Liver (tissue), 7 donors: ENCODE measurements at regions not wholly inside any gene's neighbourhood (a gene's known extent, or its start where the extent isn't known, plus 50 kb on each side); places are given as distances from the start of the nearest gene placed in this dataset.

Experiments
- DNase-seq: peaks from one replicate; pipeline ENCODE4 v3.0.0-alpha.2; 2017; ENCODE audit warnings: low spot score
- H3K27ac ChIP-seq, 2 donors: one replicate each; pipeline ENCODE4 v1.7.0; 2013; ENCODE audit warnings: inconsistent platforms in 2 of 2, low read length in 2 of 2, control low read depth in 1 of 2, low read depth in 1 of 2, mild to moderate bottlenecking in 1 of 2
- H3K27me3 ChIP-seq, 4 donors: one replicate each; pipeline versions ENCODE4 v1.6.1 to v1.7.0; 2013; ENCODE audit warnings: low read length in 3 of 4, inconsistent platforms in 1 of 4, mild to moderate bottlenecking in 1 of 4, moderate library complexity in 1 of 4; ENCODE audit not compliant: control insufficient read depth in 4 of 4, insufficient read depth in 4 of 4
- H3K36me3 ChIP-seq, 4 donors: one replicate each; pipeline versions ENCODE4 v1.6.1 to v1.7.0; 2013; ENCODE audit warnings: low read length in 3 of 4, mild to moderate bottlenecking in 3 of 4, low read depth in 1 of 4, moderate library complexity in 1 of 4; ENCODE audit not compliant: control insufficient read depth in 4 of 4, insufficient read depth in 3 of 4
- H3K4me1 ChIP-seq, 4 donors: one replicate each; pipeline versions ENCODE4 v1.6.1 to v1.7.0; 2013; ENCODE audit warnings: low read length in 3 of 4, mild to moderate bottlenecking in 3 of 4, moderate library complexity in 1 of 4; ENCODE audit not compliant: control insufficient read depth in 4 of 4, insufficient read depth in 4 of 4
- H3K4me3 ChIP-seq, 3 donors: one replicate each; pipeline versions ENCODE4 v1.6.1 to v1.7.0; 2013; ENCODE audit warnings: low read length in 3 of 3, control low read depth in 1 of 3, low read depth in 1 of 3, mild to moderate bottlenecking in 1 of 3
- H3K9ac ChIP-seq, 2 donors: one replicate each; pipeline ENCODE4 v1.7.0; 2013; ENCODE audit warnings: low read length in 2 of 2, mild to moderate bottlenecking in 2 of 2, moderate library complexity in 2 of 2, control low read depth in 1 of 2, low read depth in 1 of 2
- H3K9me3 ChIP-seq, 4 donors: one replicate each; pipeline versions ENCODE4 v1.6.1 to v1.7.0; 2013; ENCODE audit warnings: low read length in 3 of 4; ENCODE audit not compliant: control insufficient read depth in 4 of 4
- ATF3 ChIP-seq: IDR thresholded peaks from 2 replicates; pipeline ENCODE4 v1.6.1; 2016; ENCODE audit warnings: antibody characterized with exemption
- EGR1 ChIP-seq, 2 donors: IDR thresholded peaks; 2 replicates each; pipeline ENCODE4 v1.6.1; 2016 to 2018; ENCODE audit warnings: antibody characterized with exemption in 2 of 2, low read depth in 2 of 2
- FOXA1 ChIP-seq: IDR thresholded peaks from 2 replicates; pipeline ENCODE4 v1.6.1; 2016; ENCODE audit warnings: antibody characterized with exemption
- FOXA2 ChIP-seq: IDR thresholded peaks from 2 replicates; pipeline ENCODE4 v1.6.1; 2016; ENCODE audit warnings: antibody characterized with exemption
- GABPA ChIP-seq, 2 donors: IDR thresholded peaks in 1 of 2; conservative IDR thresholded peaks in 1 of 2; 2 replicates each; pipeline ENCODE4 v1.6.1; 2016; ENCODE audit warnings: antibody characterized with exemption in 2 of 2, mild to moderate bottlenecking in 1 of 2, moderate library complexity in 1 of 2
- HNF4A ChIP-seq, 2 donors: conservative IDR thresholded peaks; 2 replicates each; pipeline ENCODE4 v1.6.1; 2016; ENCODE audit warnings: antibody characterized with exemption in 2 of 2, mild to moderate bottlenecking in 2 of 2
- JUND ChIP-seq, 2 donors: IDR thresholded peaks; 2 replicates each; pipeline ENCODE4 v1.6.1; 2016; ENCODE audit warnings: antibody characterized with exemption in 2 of 2
- NR2F2 ChIP-seq: IDR thresholded peaks from 2 replicates; pipeline ENCODE4 v1.6.1; 2016; ENCODE audit warnings: antibody characterized with exemption
- RXRA ChIP-seq, 2 donors: IDR thresholded peaks; 2 replicates each; pipeline ENCODE4 v1.6.1; 2017 to 2018; ENCODE audit warnings: antibody characterized with exemption in 2 of 2, mild to moderate bottlenecking in 1 of 2
- SP1 ChIP-seq: IDR thresholded peaks from 2 replicates; pipeline ENCODE4 v1.6.1; 2018; ENCODE audit warnings: antibody characterized with exemption, mild to moderate bottlenecking
- TAF1 ChIP-seq: conservative IDR thresholded peaks from 2 replicates; pipeline ENCODE4 v1.6.1; 2016; ENCODE audit warnings: antibody characterized with exemption, mild to moderate bottlenecking
- YY1 ChIP-seq: IDR thresholded peaks from 2 replicates; pipeline ENCODE4 v1.6.1; 2016; ENCODE audit warnings: antibody characterized with exemption, mild to moderate bottlenecking
- ZBTB33 ChIP-seq: IDR thresholded peaks from 2 replicates; pipeline ENCODE4 v1.6.1; 2016; ENCODE audit warnings: antibody characterized with exemption
- WGBS: extraction: QIAGEN DNeasy Blood & Tissue Kit; methylation state at CpG from one replicate; pipeline ENCODE4 v1.1.7; 2013; 5-methylcytosine and 5-hydroxymethylcytosine counted together
- TF ChIP-seq, protein P1 (sequence below): IDR thresholded peaks from 2 replicates; pipeline ENCODE4 v1.6.1; 2016; ENCODE audit warnings: antibody characterized with exemption
- donor health status: healthy.
- donor health status: healthy.
- donor health status: healthy.
- donor health status: healthy.

DNA sequence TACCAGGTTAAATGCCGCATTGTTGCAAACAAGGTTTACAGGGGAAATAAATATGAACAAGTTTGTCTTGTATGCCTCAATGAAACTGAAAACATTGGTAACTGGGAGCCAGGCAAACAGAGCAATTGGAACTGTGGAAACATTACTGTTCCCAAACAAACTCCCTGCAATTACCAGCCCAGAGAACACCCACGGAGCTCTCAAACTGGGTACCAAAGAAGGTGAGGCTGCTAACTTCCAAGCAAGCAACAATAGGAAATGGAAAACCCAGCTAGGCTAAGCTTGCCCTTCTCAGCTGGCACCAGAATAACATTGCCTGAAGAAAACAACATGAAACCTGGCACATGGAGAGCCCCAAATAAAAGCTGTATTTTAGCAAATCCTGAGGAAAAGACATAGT lies 218.9 kb upstream of the THRB start:
- no peak overlapping the region for H3K4me3 ChIP-seq
- WGBS, result 69% methylated on average over 2 of the region's 2 CpGs
- DNase-seq, result no peak
- no peaks in the 10 kb centered on the region for H3K36me3 ChIP-seq
- no peak for TF ChIP-seq RXRA (IDR thresholded peaks at IDR 0.05)
- TF ChIP-seq ZBTB33, result no peak
- TF ChIP-seq FOXA1, result no peak
- no peak for TF ChIP-seq HNF4A (conservative IDR thresholded peaks at IDR 0.05)
- no peak for TF ChIP-seq JUND (IDR thresholded peaks at IDR 0.05)
- no peak for TF ChIP-seq TAF1
- no peak for TF ChIP-seq NR2F2
- TF ChIP-seq, protein P1, sequence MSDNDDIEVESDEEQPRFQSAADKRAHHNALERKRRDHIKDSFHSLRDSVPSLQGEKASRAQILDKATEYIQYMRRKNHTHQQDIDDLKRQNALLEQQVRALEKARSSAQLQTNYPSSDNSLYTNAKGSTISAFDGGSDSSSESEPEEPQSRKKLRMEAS, result no peak
- no peaks in the 10 kb centered on the region for H3K9me3 ChIP-seq
- H3K9ac ChIP-seq, result no peak overlapping the region
- no peak overlapping the region for H3K27ac ChIP-seq
- peaks cover 0 to 1% (median 0%) of the 10 kb centered on the region in 4 donors for H3K4me1 ChIP-seq
- H3K27me3 ChIP-seq, result peaks cover 0 to 6% (median 0%) of the 10 kb centered on the region in 4 donors

- peaks cover 0 to 1% (median 0%) of the 10 kb centered on the region in 4 donors for H3K4me1 ChIP-seq
- peaks cover 0 to 2% (median 0%) of the 10 kb centered on the region in 4 donors for H3K27me3 ChIP-seq
- no peak for DNase-seq
- no peaks in the 10 kb centered on the region for H3K36me3 ChIP-seq
- no peaks in the 10 kb centered on the region for H3K9me3 ChIP-seq
- TF ChIP-seq HNF4A (conservative IDR thresholded peaks at IDR 0.05), result no peak
- TF ChIP-seq JUND (IDR thresholded peaks at IDR 0.05), result no peak
- TF ChIP-seq TAF1, result no peak
- TF ChIP-seq EGR1 (IDR thresholded peaks at IDR 0.05; ENCODE audit: low read depth in 2 of 2), result no peak
- TF ChIP-seq SP1, result no peak
- no peak for TF ChIP-seq FOXA1
- TF ChIP-seq GABPA (IDR thresholded peaks at IDR 0.05 in 1 of 2, conservative IDR thresholded peaks at IDR 0.05 in 1 of 2), result no peak
- H3K27ac ChIP-seq, result no peak overlapping the region
- H3K9ac ChIP-seq, result no peak overlapping the region
- no peak overlapping the region for H3K4me3 ChIP-seq
Observed at GRCh38 chr3:24714436-24714835, 219.8 kb upstream of the THRB start.

GRCh38 chr3:24715171-24715792 lies 220.6 kb upstream of the THRB start:
- no peak overlapping the region for H3K27ac ChIP-seq
- H3K4me1 ChIP-seq, result peaks cover 0 to 1% (median 0%) of the 10 kb centered on the region in 4 donors
- H3K4me3 ChIP-seq, result no peak overlapping the region
- no peak for DNase-seq
- 83% methylated on average over 5 of the region's 5 CpGs for WGBS
- H3K36me3 ChIP-seq, result no peaks in the 10 kb centered on the region
- no peaks in the 10 kb centered on the region for H3K9me3 ChIP-seq
- TF ChIP-seq, protein P1, result no peak
- TF ChIP-seq NR2F2 (no peak), YY1 (no peak), SP1 (no peak), HNF4A (conservative IDR thresholded peaks at IDR 0.05) (no peak), FOXA2 (no peak), ATF3 (no peak), FOXA1 (no peak), ZBTB33 (no peak), TAF1 (no peak)
- peaks cover 0 to 2% (median 0%) of the 10 kb centered on the region in 4 donors for H3K27me3 ChIP-seq
- H3K9ac ChIP-seq, result no peak overlapping the region
